GM21360 (cell line): ENCODE measurements at regions not wholly inside any gene's neighbourhood (a gene's known extent, or its start where the extent isn't known, plus 50 kb on each side); places are given as distances from the start of the nearest gene placed in this dataset.
"Not testable (repeated sequence)": the region's sequence is repeated elsewhere in the genome, so short reads cannot be mapped to it uniquely, and the experiment has no call there.

Experiments
- ATAC-seq: cut with Tn5 transposase; IDR thresholded peaks from one replicate; pipeline ENCODE4 v1.9.1; 2021; ENCODE audit warnings: mild to moderate bottlenecking, moderate library complexity; ENCODE audit not compliant: unreplicated experiment

GRCh38 chr10:85280014-85280413 lies 951.6 kb downstream of the CCSER2 start:
- no peak for ATAC-seq

GRCh38 chr10:85284778-85285770 lies 956.7 kb downstream of the CCSER2 start:
- no peak for ATAC-seq

- ATAC-seq, result no peak
Measured at GRCh38 chr10:85293483-85293882, 965.1 kb downstream of the CCSER2 start.

GRCh38 chr10:85311613-85312337 lies 983.4 kb downstream of the CCSER2 start:
- ATAC-seq, result no peak

GRCh38 chr10:85315657-85316056 lies 987.3 kb downstream of the CCSER2 start:
- no peak for ATAC-seq

- no peak for ATAC-seq
Measured at GRCh38 chr10:85316276-85316675, 987.9 kb downstream of the CCSER2 start.

GRCh38 chr10:85317827-85318226 lies 989.4 kb downstream of the CCSER2 start:
- no peak for ATAC-seq

GRCh38 chr10:85318809-85319807 lies 990.7 kb downstream of the CCSER2 start:
- ATAC-seq, result no peak

- no peak for ATAC-seq
Measured at GRCh38 chr10:85319826-85320225, 991.4 kb downstream of the CCSER2 start.

- ATAC-seq, result no peak
Measured at GRCh38 chr10:85333594-85333993, 1005.2 kb downstream of the CCSER2 start.

GRCh38 chr10:85362401-85362800 lies 1004.2 kb downstream of the GRID1 start:
- ATAC-seq, result no peak

GRCh38 chr10:85377029-85377806 lies 989.4 kb downstream of the GRID1 start:
- no peak for ATAC-seq

- ATAC-seq, result no peak
Measured at GRCh38 chr10:85379338-85379737, 987.3 kb downstream of the GRID1 start.

GRCh38 chr10:85400981-85401695 lies 965.5 kb downstream of the GRID1 start:
- no peak for ATAC-seq

- no peak for ATAC-seq
Measured at GRCh38 chr10:85402541-85402940, 964.1 kb downstream of the GRID1 start.

- no peak for ATAC-seq
Measured at GRCh38 chr10:85407088-85407487, 959.5 kb downstream of the GRID1 start.

- ATAC-seq, result no peak
Measured at GRCh38 chr10:85408388-85408787, 958.2 kb downstream of the GRID1 start.

GRCh38 chr10:85410586-85410985 lies 956.0 kb downstream of the GRID1 start:
- ATAC-seq, result not testable (repeated sequence)

- no peak for ATAC-seq
Measured at GRCh38 chr10:85413570-85413969, 953.0 kb downstream of the GRID1 start.
